Erythroblast (primary cell): ENCODE measurements at regions not wholly inside any gene's neighbourhood (a gene's known extent, or its start where the extent isn't known, plus 50 kb on each side); places are given as distances from the start of the nearest gene placed in this dataset.
"Not testable (repeated sequence)": the region's sequence is repeated elsewhere in the genome, so short reads cannot be mapped to it uniquely, and the experiment has no call there.

ENCODE experiments used
- DNase-seq, 2 experiments: peaks; one replicate each; lab custom pipeline; 2025; lab: John Stamatoyannopoulos, UW
- GATA1 ChIP-seq: IDR thresholded peaks from 2 replicates; pipeline ENCODE4 v1.6.1; 2011; ENCODE audit warnings: low read depth, mild to moderate bottlenecking, control low read depth, low read length, moderate library complexity
- POLR2A ChIP-seq: IDR thresholded peaks from 2 replicates; pipeline ENCODE4 v1.6.1; 2011; ENCODE audit warnings: mild to moderate bottlenecking, low read length

DNA sequence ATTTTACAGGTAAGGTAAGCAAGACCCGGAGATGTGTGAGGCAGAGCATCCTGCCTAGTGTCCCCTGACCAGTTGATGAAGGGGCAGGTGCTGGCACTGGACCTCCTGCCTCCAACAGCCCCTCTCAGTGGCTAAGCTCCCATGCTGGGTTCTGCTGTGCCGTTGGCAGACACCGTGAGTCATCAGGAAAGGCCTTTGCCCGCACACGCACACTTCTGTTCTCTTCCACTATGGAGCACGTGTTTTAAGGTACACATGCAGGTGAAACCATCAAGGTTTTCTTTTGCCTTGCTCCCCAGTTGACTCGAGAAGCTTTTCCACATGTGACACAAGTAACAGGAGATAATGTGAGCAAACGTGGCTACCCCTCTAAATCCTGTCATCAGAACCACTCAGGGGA lies 207.9 kb downstream of the RRAGC start:
- TF ChIP-seq POLR2A (no peak), GATA1 (no peak)
- DNase-seq = no peak

DNA sequence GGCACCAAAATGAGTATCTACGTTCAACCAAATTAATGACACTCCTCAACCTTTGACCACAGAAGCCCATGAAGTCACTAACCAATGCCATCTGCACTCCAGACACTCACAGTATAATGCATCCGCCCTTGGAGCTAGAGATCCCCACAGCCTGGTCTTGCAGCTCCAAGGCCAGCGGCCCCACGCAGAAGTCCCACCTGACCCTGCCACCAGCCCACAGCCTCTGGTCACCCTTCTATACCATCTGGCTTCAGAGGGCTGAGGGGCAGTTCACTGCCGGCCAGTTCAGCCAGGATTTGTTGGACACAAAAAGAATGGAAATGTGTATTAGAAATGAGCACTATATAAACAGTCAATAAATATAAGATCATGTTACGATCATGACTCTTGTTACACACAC lies 211.2 kb downstream of the RRAGC start:
- TF ChIP-seq POLR2A = no peak
- TF ChIP-seq GATA1 = no peak
- no peak for DNase-seq

DNA sequence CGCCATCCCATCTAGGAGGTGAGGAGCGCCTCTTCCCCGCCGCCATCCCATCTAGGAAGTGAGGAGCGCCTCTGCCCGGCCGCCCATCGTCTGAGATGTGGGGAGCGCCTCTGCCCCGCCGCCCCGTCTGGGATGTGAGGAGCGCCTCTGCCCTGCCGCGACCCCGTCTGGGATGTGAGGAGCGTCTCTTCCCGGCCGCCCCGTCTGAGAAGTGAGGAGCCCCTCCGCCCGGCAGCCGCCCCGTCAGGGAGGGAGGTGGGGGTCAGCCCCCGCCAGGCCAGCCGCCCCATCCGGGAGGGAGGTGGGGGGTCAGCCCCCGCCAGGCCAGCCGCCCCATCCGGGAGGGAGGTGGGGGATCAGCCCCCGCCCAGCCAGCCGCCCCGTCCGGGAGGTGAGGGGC lies 212.2 kb downstream of the RRAGC start:
- DNase-seq = not testable (repeated sequence)

DNA sequence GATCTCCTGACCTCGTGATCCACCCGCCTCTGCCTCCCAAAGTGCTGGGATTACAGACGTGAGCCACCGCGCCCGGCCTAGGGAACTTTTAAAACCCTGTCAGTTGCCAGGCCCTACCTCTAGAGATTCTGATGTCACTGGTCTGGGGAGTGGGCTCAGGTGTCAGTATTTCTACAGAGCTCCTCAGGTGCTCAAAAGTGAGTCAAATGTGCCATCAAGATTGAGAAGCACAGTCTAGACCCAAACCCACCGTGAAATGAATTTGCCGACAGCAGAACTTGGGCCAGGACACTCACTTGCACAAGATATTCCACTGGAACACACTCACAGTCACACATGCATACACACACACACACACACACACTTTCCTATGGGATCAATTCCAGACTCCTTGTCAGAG lies 215.5 kb downstream of the RRAGC start:
- TF ChIP-seq POLR2A (no peak), GATA1 (no peak)
- DNase-seq = no peak

DNA sequence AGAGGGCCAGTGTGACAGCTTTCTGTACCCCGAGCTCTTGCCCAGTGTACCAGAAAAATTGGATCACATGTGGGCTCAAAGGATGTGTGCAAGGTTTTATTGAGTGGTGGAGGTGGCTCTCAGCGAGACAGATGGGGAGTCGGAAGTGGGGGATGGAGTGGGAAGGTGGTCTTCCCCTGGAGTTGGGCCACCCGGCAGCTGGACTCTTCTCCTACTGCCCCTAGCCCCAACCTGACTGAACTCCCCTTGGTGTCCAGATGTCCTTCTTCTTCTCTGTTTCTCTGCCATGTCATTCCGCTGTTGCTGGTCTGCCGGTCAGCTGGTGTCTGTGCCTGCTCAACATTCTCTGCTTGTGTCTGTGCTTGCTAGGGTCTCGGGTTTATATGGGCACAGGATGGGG lies 217.9 kb downstream of the RRAGC start:
- no peak for DNase-seq
- TF ChIP-seq POLR2A = no peak
- TF ChIP-seq GATA1 = no peak

DNA sequence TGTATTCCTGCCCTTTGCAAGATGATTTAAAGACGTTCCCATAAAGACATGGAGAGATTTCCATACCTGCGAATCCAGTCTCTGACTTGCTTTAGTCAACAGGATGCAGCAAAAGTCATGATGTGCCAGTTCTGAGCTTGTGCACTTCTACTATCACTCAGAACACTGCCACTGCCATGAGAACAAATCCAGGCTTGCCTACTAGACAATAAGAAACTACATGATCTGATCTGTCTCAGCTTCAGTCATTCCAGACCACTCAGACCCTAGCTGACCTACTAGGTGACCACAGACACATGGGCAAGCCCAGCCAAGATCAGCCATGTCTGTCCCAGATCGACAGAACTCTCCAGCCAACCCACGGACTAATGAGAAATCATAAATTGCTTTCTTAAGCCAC lies 219.2 kb downstream of the RRAGC start:
- TF ChIP-seq GATA1 (no peak), POLR2A (no peak)
- DNase-seq = no peak

DNA sequence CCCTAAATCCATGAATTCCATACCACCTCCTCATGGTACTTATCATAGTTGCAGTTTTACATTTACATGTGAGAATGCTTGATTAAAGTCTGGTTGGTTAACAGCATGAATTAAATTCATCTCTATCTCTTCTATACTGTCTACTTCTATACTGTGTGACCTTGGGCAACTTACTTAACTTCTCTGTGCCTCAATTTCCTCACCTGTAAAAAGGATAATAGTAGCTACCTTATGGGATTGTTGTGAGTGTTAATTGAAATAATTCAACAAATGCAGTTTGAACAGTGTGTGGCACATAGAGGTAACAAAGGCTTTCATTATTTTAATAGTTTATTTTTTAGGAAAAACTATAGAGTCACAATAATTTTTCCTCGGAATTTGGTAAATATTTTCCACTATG lies 231.3 kb downstream of the RRAGC start:
- no peak for TF ChIP-seq GATA1
- no peak for TF ChIP-seq POLR2A
- no peak for DNase-seq

DNA sequence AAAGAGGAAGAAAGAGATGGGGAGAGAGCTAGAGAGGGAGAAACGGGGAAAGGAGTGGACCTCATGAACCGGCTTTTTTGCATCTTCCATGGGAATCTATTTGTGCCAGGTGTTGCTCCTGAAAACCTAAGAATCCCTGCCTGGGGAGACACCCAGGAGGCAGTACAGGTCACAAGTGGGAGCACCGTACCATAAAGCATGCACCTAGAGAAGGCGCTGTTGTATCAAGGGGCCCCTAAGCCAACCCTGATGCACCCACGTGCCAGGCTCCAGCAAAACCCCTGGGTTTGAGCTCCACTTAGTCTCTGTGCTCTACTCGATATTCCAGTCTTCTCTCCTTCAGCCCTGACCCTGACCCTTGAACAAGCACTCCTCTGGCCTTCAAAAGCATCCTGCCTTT lies 233.6 kb downstream of the RRAGC start:
- TF ChIP-seq GATA1 = no peak
- no peak for TF ChIP-seq POLR2A
- DNase-seq = no peak

DNA sequence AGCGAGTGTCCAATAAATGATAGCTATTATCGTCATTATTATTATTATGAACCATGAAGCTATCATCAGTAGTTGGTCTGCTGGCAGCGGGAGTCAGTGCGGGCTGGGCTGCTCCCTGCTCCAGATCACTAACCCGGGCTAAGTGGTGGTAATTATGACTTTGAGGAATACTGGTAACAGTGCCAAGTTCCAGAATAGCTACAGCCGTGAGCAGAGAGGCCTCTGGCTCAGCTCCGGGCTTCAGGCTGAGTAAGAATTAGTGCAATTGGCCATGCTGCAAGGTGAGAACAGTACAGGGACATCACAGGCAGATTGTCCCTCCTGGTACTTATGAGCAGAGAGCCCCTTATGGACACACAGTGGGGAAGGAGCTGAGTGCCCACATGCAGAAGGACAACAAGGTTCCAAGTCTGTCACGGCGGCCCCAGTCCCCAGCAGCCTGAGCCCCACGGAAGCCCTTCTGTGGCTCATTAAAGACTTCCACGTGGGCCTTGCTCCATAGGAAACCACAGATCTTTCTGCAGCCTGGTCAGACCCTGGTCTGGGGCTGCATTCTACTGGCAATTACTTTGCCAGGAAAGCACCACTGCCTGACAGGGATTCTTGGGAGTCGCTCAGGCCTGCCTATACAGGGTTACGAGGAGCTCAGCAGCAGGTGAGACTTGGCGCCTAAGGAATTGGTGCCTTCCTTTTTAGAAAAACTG lies 235.1 kb downstream of the RRAGC start:
- no peak for DNase-seq
- TF ChIP-seq GATA1 (no peak), POLR2A (no peak)

DNA sequence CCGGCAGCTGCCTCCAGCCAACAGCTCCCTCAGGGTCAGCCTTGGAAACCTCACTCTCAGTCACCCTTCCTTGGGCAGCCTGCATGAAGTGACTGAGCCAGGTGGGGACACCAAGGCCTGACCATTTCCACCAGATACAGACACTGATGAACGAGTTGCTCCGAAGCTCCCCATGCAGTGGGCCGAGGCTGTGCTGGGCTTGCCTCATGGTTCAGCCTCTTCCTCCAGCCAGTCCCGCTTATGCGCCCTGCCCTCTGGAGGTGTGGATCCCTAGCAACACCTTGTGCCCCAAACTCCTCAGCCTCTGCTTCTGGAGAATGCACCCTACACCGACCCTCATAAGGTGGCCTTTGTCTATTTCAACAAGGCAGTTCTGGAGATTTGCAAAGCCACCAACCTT lies 236.0 kb downstream of the RRAGC start:
- no peak for TF ChIP-seq GATA1
- TF ChIP-seq POLR2A = no peak
- no peak for DNase-seq

DNA sequence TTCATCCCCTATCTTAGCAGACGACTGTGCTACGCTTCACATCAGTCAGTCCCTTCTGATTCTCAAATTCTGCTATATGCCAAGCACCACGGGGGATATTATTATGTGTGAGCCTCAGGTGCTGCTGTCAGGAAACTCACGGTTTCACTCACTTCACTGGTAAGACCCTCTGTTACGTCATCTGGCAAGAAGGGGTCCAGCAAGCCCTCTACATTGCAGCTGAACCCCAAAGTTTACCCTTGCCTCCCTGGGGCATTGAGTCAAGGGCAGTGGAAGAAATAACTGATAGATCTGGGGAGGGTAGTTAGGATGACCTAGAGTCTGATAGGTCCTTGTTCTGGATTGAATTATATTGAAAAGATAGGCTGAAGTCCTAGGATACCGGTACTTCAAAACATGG lies 237.4 kb downstream of the RRAGC start:
- DNase-seq = no peak
- TF ChIP-seq GATA1 (no peak), POLR2A (no peak)

DNA sequence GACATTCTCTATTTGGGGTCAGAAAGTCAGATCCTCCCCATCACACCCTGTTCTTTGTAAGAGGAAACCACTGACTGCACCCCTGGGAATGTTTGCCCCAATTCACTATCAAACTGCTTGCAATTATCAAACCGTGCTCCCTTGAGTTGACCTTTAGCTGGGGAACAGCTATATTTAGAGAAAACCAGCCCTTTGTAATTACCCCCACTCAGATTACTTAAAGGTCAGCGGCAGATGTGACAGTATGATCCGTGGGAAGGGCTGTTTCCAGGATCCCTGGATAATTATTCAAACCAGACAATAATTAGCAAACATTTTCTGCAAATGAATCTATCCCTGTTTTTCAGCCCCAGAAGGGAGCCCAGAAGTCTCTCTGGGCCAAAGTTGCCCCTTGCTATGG lies 242.7 kb downstream of the RRAGC start:
- TF ChIP-seq POLR2A (no peak), GATA1 (no peak)
- no peak for DNase-seq

DNA sequence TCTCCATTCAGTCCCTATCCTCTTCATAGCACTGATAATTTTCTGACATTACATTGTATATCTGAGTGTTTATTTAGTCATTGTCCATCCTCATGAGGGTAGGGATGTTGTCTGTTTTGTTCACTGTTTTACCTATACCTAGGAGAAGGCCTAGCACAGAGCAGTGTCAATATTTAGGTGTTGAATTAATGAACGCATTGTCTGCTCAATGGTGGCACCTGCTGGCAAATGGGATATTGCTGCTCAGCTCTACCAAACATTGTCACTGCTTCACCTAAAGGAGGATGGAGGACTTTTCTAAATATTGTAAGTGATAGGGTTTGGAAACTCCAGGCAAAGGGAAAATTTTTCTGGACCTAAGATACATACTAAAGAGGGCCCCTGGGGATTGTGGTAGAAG lies 243.9 kb downstream of the RRAGC start:
- DNase-seq = no peak
- TF ChIP-seq GATA1 = no peak
- no peak for TF ChIP-seq POLR2A

DNA sequence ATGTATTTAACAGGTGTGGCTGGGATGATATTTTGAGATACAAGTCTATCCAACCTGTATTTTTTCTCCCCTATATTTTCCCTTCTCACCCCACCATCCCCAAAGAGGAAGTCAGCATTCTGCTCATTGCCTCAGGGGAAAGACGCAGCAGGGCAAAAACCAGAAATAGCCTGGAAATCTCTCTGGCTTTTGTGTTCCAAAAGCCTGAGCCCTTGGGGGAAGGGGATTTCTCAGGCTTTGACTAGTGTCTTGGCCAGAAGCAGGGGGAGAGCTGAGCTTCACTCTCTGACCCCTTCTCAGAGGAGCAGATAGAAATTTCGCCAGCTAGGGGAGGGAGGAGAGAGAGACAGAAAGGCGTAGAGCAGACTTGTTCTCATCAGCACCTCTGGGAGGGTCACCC lies 244.7 kb downstream of the RRAGC start:
- TF ChIP-seq POLR2A = no peak
- no peak for TF ChIP-seq GATA1
- DNase-seq = no peak

DNA sequence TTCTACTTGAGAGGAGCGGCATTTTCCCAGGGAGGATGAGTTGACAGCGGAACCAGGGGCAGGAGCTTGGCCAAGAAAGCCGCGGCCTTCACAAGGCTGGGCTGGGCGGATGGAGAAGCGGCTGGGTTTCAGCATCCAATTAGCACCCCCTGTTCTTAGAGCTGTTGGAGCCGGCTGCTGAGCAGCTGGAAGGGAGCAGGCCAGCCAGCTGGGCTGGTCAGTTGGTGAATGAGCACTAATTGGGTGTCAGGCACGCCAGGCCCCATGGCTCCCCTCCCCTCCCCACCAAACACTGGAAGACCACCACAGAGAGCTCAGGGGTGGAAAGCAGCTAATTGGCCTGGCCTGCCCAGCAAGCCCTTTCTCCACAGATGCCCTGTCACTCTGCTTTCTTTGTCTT lies 245.6 kb downstream of the RRAGC start:
- TF ChIP-seq GATA1 (no peak), POLR2A (no peak)
- DNase-seq = no peak
